Fibroblast of mammary gland (primary cell): ENCODE measurements at regions not wholly inside any gene's neighbourhood (a gene's known extent, or its start where the extent isn't known, plus 50 kb on each side); places are given as distances from the start of the nearest gene placed in this dataset.
A peak's percentile ranks its signal among the peaks of the same experiment; 100 is the strongest.
"Not testable (repeated sequence)": the region's sequence is repeated elsewhere in the genome, so short reads cannot be mapped to it uniquely, and the experiment has no call there.

Experiments used
- DNase-seq: peaks from one replicate; pipeline ENCODE4 v3.0.0-alpha.2; 2010; ENCODE audit warnings: low read depth
- H3K4me3 ChIP-seq: 2 replicates; pipeline ENCODE4 v1.5.1; 2011; ENCODE audit warnings: low read depth, mild to moderate bottlenecking, low read length, moderate library complexity; ENCODE audit not compliant: control insufficient read depth
- CTCF ChIP-seq: conservative IDR thresholded peaks from 2 replicates; pipeline ENCODE4 v1.5.1; 2011; ENCODE audit warnings: low read depth, low read length, inconsistent platforms; ENCODE audit not compliant: control insufficient read depth, insufficient read depth

GRCh38 chr5:67774267-67774552 is 441.3 kb upstream of the PIK3R1 start:
- TF ChIP-seq CTCF: no peak
- DNase-seq: no peak
- H3K4me3 ChIP-seq: no peak overlapping the region

- no peak for TF ChIP-seq CTCF
- no peak overlapping the region for H3K4me3 ChIP-seq
- DNase-seq: peak; percentile 64
Observed at GRCh38 chr5:67773411-67774266, 441.9 kb upstream of the PIK3R1 start.

DNA sequence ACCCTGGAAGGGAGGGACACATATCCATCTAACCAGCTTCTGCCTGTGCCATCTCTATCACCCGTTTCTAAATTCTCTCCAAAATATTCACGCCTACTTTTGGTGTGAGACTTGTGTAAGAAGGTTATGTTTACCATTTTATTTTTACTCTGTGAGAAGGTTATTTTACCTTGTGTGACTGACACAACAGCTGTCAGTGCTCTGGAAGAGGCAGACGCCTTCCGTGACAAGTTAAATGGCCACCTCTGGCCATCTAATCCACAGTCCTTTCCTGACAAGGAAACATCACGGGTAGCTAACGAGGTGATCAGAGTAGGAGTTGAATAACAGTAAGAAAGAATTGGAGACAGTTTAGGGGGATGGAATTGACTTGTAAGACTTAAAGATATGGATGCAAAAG is 443.8 kb upstream of the PIK3R1 start:
- TF ChIP-seq CTCF: no peak
- no peak for DNase-seq
- no peak overlapping the region for H3K4me3 ChIP-seq

DNA sequence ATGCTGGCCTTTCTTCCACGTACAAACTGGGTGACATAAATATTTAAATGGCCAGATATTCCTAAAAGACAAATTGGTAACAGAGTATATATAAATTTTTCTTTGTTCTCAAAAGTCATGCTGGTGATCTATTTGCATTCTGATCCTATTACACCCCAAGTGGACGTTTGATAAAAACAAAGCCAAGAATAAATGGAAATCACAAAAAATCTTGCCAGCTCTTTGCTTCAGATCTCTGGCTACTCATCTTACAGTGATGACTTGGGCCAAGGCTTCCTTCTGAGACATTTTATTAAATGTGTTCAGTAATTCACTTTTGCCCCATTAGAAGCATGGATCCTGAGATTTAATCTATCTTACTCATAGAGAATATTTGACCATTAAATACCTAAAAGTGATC is 444.3 kb upstream of the PIK3R1 start:
- TF ChIP-seq CTCF: no peak
- no peak overlapping the region for H3K4me3 ChIP-seq
- DNase-seq: peak; percentile 28

- DNase-seq: no peak
- TF ChIP-seq CTCF: no peak
- H3K4me3 ChIP-seq: no peak overlapping the region
Observed at GRCh38 chr5:67770431-67771025, 445.0 kb upstream of the PIK3R1 start.

GRCh38 chr5:67765697-67766096 is 449.9 kb upstream of the PIK3R1 start:
- TF ChIP-seq CTCF: no peak
- no peak overlapping the region for H3K4me3 ChIP-seq
- no peak for DNase-seq

DNA sequence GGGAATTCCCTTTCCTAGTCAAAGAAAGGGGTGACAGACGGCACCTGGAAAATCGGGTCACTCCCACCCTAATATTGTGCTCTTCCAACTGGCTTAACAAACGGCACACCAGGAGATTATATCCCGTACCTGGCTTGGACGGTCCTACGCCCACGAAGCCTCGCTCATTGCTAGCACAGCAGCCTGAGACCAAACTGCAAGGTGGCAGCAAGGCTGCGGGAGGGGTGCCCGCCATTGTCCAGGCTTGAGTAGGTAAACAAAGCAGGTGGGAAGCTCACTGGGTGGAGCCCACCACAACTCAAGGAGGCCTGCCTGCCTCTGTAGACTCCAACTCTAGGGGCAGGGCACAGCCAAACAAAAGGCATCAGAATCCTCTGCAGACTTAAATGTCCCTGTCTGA is 457.8 kb upstream of the PIK3R1 start:
- not testable (repeated sequence) for H3K4me3 ChIP-seq, DNase-seq
